ENCODE measurements at regions not wholly inside any gene's neighbourhood (a gene's known extent, or its start where the extent isn't known, plus 50 kb on each side); places are given as distances from the start of the nearest gene placed in this dataset.

DNA sequence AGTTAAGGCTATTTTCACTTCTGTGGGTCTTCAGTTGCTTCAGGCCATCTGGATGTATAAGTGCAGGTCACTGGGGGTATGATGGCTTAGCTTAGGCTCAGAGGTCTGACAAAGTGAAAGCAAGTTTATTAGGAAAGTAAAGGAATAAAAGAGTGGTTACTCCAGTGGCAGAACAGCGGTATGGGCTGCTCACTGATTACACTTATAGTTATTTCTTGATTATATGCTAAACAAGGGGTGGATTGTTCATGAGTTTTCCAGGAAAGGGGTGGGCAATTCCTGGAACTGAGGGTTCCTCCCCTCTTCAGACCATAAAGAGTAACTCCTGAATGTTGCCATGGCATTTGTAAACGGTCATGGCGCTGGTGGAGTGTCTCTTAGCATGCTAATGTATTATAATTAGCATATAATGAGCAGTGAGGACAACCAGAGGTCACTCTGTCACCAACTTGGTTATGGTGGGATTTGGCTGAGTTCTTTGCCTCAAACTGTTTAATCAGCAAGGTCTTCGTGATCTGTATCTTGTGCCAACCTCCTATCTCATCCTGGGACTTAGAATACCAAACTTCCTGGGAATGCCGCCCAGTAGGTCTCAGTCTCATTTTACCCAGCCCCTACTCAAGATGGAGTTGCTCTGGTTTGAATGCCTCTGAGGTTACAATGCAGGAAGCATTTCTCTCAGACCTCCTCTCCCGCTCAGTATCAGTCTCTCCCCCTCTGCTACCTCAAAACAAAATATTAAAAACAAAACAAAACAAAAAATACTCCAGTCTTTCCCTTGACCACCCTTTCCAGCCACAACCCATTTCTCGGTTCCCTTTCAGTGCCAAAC is 71.3 kb upstream of the SLC22A11 start:
- TF ChIP-seq, protein P1, sequence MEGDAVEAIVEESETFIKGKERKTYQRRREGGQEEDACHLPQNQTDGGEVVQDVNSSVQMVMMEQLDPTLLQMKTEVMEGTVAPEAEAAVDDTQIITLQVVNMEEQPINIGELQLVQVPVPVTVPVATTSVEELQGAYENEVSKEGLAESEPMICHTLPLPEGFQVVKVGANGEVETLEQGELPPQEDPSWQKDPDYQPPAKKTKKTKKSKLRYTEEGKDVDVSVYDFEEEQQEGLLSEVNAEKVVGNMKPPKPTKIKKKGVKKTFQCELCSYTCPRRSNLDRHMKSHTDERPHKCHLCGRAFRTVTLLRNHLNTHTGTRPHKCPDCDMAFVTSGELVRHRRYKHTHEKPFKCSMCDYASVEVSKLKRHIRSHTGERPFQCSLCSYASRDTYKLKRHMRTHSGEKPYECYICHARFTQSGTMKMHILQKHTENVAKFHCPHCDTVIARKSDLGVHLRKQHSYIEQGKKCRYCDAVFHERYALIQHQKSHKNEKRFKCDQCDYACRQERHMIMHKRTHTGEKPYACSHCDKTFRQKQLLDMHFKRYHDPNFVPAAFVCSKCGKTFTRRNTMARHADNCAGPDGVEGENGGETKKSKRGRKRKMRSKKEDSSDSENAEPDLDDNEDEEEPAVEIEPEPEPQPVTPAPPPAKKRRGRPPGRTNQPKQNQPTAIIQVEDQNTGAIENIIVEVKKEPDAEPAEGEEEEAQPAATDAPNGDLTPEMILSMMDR (IDR thresholded peaks at IDR 0.05; ENCODE audit: low read depth, low read length): no peak
- no peak overlapping the region for H3K4me3 ChIP-seq (replicated peaks in 1 of 2; ENCODE audit: low read depth in 2 of 2, low read length in 2 of 2)
- DNase-seq (ENCODE audit: low read depth in 2 of 2): no peak

GRCh38 chr11:64485074-64485473 is 70.7 kb upstream of the SLC22A11 start:
- DNase-seq (ENCODE audit: low read depth in 2 of 2): no peak
- H3K4me3 ChIP-seq (replicated peaks in 1 of 2; ENCODE audit: low read depth in 2 of 2, low read length in 2 of 2): no peak overlapping the region
- TF ChIP-seq, protein P1 (IDR thresholded peaks at IDR 0.05; ENCODE audit: low read depth, low read length): no peak

- DNase-seq (ENCODE audit: low read depth in 2 of 2): peak; percentile 44 to 48
- no peak overlapping the region for H3K4me3 ChIP-seq (replicated peaks in 1 of 2; ENCODE audit: low read depth in 2 of 2, low read length in 2 of 2)
- TF ChIP-seq, protein P1 (IDR thresholded peaks at IDR 0.05; ENCODE audit: low read depth, low read length): peak; percentile 76
These were observed 65.8 kb upstream of the SLC22A11 start for GRCh38 chr11:64489831-64490441.

GRCh38 chr11:64490562-64491216 is 65.1 kb upstream of the SLC22A11 start:
- H3K4me3 ChIP-seq (replicated peaks in 1 of 2; ENCODE audit: low read depth in 2 of 2, low read length in 2 of 2): no peak overlapping the region
- DNase-seq (ENCODE audit: low read depth in 2 of 2): no peak
- TF ChIP-seq, protein P1 (IDR thresholded peaks at IDR 0.05; ENCODE audit: low read depth, low read length): no peak

- no peak overlapping the region for H3K4me3 ChIP-seq (replicated peaks in 1 of 2; ENCODE audit: low read depth in 2 of 2, low read length in 2 of 2)
- DNase-seq (ENCODE audit: low read depth in 2 of 2): no peak
- TF ChIP-seq, protein P1 (IDR thresholded peaks at IDR 0.05; ENCODE audit: low read depth, low read length): no peak
These were observed 63.2 kb upstream of the SLC22A11 start for GRCh38 chr11:64492561-64492960.

- TF ChIP-seq, protein P1 (IDR thresholded peaks at IDR 0.05; ENCODE audit: low read depth, low read length): no peak
- H3K4me3 ChIP-seq (replicated peaks in 1 of 2; ENCODE audit: low read depth in 2 of 2, low read length in 2 of 2): no peak overlapping the region
- DNase-seq (ENCODE audit: low read depth in 2 of 2): no peak
These were observed 57.6 kb upstream of the SLC22A11 start for GRCh38 chr11:64498136-64498535.

Data from cardiac fibroblast (primary cell).